IMR-90 (cell line): ENCODE measurements at regions not wholly inside any gene's neighbourhood (a gene's known extent, or its start where the extent isn't known, plus 50 kb on each side); places are given as distances from the start of the nearest gene placed in this dataset.

Experiments used
- ATAC-seq: fragments of 200-7000 bp; cut with Tn5 transposase; 2 replicates; pipeline ENCODE4 v1.9.1; 2020; ENCODE audit warnings: low read depth, mild to moderate bottlenecking, moderate library complexity
- BruUV-seq: library from RNA; stranded (reverse); fragments of 400-500 nt; replicated peaks from 2 replicates; lab custom pipeline; 2021; lab: Mats Ljungman, UMichigan
- CTCF ChIA-PET: fragments of 300-600 bp; formaldehyde crosslinking; extraction: SDS; loops from one replicate; lab custom pipeline; 2021; ENCODE audit warnings: antibody characterized with exemption; lab: Yijun Ruan, JAX
- POLR2A ChIA-PET: fragments of 300-600 bp; sonication (Branson Sonifier 250); formaldehyde crosslinking; loops from one replicate; lab custom pipeline; 2022; ENCODE audit warnings: antibody characterized with exemption; ENCODE audit not compliant: unreplicated experiment; lab: Charles Lee
- DNase-seq: peaks from one replicate; pipeline ENCODE4 v3.0.0; 2013
- H2AFZ ChIP-seq: replicated peaks from 2 replicates; pipeline ENCODE3; 2013; ENCODE audit warnings: low read length, mild to moderate bottlenecking; ENCODE audit not compliant: poor library complexity
- H2AK5ac ChIP-seq: 2 replicates; pipeline ENCODE4 v1.6.1; 2013; ENCODE audit warnings: low read depth, low read length, inconsistent platforms
- H2AK9ac ChIP-seq: replicated peaks from 2 replicates; pipeline ENCODE3; 2013; ENCODE audit warnings: mild to moderate bottlenecking, low read depth, low read length, moderate library complexity; ENCODE audit not compliant: poor library complexity
- H2BK120ac ChIP-seq: 2 replicates; pipeline ENCODE4 v1.6.1; 2013; ENCODE audit warnings: low read depth, low read length, inconsistent platforms
- H2BK15ac ChIP-seq: 3 replicates; pipeline ENCODE4 v1.6.1; 2013; ENCODE audit warnings: low read depth, low read length, inconsistent platforms
- H2BK20ac ChIP-seq: 2 replicates; pipeline ENCODE4 v1.6.1; 2013; ENCODE audit warnings: low read depth, mild to moderate bottlenecking, inconsistent platforms, low read length, moderate library complexity
- H2BK5ac ChIP-seq: 2 replicates; pipeline ENCODE4 v1.6.1; 2013; ENCODE audit warnings: mild to moderate bottlenecking, low read depth, low read length, inconsistent platforms; ENCODE audit not compliant: poor library complexity, severe bottlenecking
- H3K14ac ChIP-seq: replicated peaks from 2 replicates; pipeline ENCODE4 v1.6.1; 2013; ENCODE audit warnings: low read depth, low read length, inconsistent platforms
- H3K18ac ChIP-seq: 2 replicates; pipeline ENCODE4 v1.6.1; 2013; ENCODE audit warnings: low read depth, low read length, control low read depth
- H3K23ac ChIP-seq: 2 replicates; pipeline ENCODE4 v1.6.1; 2013; ENCODE audit warnings: low read depth, low read length, inconsistent platforms
- H3K27ac ChIP-seq: 2 replicates; pipeline ENCODE4 v1.5.1; 2013; ENCODE audit warnings: mild to moderate bottlenecking, control low read depth, low read length; ENCODE audit not compliant: insufficient read depth
- H3K27me3 ChIP-seq: 2 replicates; pipeline ENCODE4 v1.6.1; 2013; ENCODE audit warnings: low read length; ENCODE audit not compliant: control insufficient read depth, insufficient read depth
- H3K36me3 ChIP-seq: 2 replicates; pipeline ENCODE4 v1.6.1; 2013; ENCODE audit warnings: low read length, mixed read lengths; ENCODE audit not compliant: control insufficient read depth, insufficient read depth
- H3K4ac ChIP-seq: 2 replicates; pipeline ENCODE4 v1.6.1; 2013; ENCODE audit warnings: low read depth, low read length, inconsistent platforms
- H3K4me1 ChIP-seq: 2 replicates; pipeline ENCODE4 v1.6.1; 2013; ENCODE audit warnings: low read length, mixed read lengths; ENCODE audit not compliant: control insufficient read depth, insufficient read depth
- H3K4me2 ChIP-seq: 2 replicates; pipeline ENCODE4 v1.6.1; 2013; ENCODE audit warnings: low read depth, mild to moderate bottlenecking, control low read depth, low read length, moderate library complexity
- H3K4me3 ChIP-seq: 2 replicates; pipeline ENCODE4 v1.5.1; 2013; ENCODE audit warnings: low read depth, mild to moderate bottlenecking, control low read depth, low read length, moderate library complexity; ENCODE audit not compliant: insufficient read depth
- H3K56ac ChIP-seq: 2 replicates; pipeline ENCODE4 v1.6.1; 2013; ENCODE audit warnings: low read length, inconsistent platforms; ENCODE audit not compliant: insufficient read depth; ENCODE audit errors: extremely low read depth
- H3K79me1 ChIP-seq, 2 experiments: 2 replicates each; pipeline ENCODE4 v1.6.1; 2013; ENCODE audit warnings: low read length in 2 of 2, inconsistent platforms in 1 of 2, low read depth in 1 of 2
- H3K9ac ChIP-seq: 2 replicates; pipeline ENCODE4 v1.6.1; 2013; ENCODE audit warnings: low read depth, low read length, control low read depth
- H3K9me1 ChIP-seq: 2 replicates; pipeline ENCODE4 v1.6.1; 2013; ENCODE audit warnings: low read length, inconsistent platforms; ENCODE audit not compliant: insufficient read depth
- H3K9me3 ChIP-seq: 2 replicates; pipeline ENCODE4 v1.6.1; 2013; ENCODE audit warnings: low read length; ENCODE audit not compliant: control insufficient read depth, insufficient read depth
- H4K20me1 ChIP-seq: 2 replicates; pipeline ENCODE4 v1.6.1; 2013; ENCODE audit warnings: low read length, inconsistent platforms; ENCODE audit not compliant: insufficient read depth
- H4K5ac ChIP-seq: 2 replicates; pipeline ENCODE4 v1.6.1; 2013; ENCODE audit warnings: mild to moderate bottlenecking, low read depth, low read length, control low read depth
- H4K8ac ChIP-seq, 2 experiments: 2 replicates each; pipeline ENCODE4 v1.6.1; 2013; ENCODE audit warnings: low read depth in 2 of 2, low read length in 2 of 2, control low read depth in 1 of 2, inconsistent platforms in 1 of 2
- H4K91ac ChIP-seq: 2 replicates; pipeline ENCODE4 v1.6.1; 2013; ENCODE audit warnings: low read depth, low read length, inconsistent platforms; ENCODE audit not compliant: insufficient read depth
- BHLHE40 ChIP-seq: fragments of 150-350 bp; IDR thresholded peaks from 2 replicates; pipeline ENCODE4 v1.6.1; 2016; ENCODE audit warnings: mild to moderate bottlenecking, low read depth, low read length
- CHD1 ChIP-seq: IDR thresholded peaks from 2 replicates; pipeline ENCODE4 v1.6.1; 2012; ENCODE audit warnings: low read depth, low read length, improper control_type of control experiment
- FOS ChIP-seq: fragments of 150-350 bp; IDR thresholded peaks from 2 replicates; pipeline ENCODE4 v1.6.1; 2016; ENCODE audit warnings: low read depth, low read length
- MAZ ChIP-seq: IDR thresholded peaks from 2 replicates; pipeline ENCODE4 v1.6.1; 2012; ENCODE audit warnings: low read depth, mild to moderate bottlenecking, low read length, improper control_type of control experiment, moderate library complexity, borderline replicate concordance
- MXI1 ChIP-seq: IDR thresholded peaks from 2 replicates; pipeline ENCODE4 v1.6.1; 2012; ENCODE audit warnings: low read depth, mild to moderate bottlenecking, low read length, moderate library complexity, borderline replicate concordance
- NFE2L2 ChIP-seq: fragments of 150-350 bp; IDR thresholded peaks from 2 replicates; pipeline ENCODE4 v1.6.1; 2016; ENCODE audit warnings: low read depth, mild to moderate bottlenecking, low read length
- POLR2A ChIP-seq: IDR thresholded peaks from 2 replicates; pipeline ENCODE4 v1.6.1; 2012; ENCODE audit warnings: mild to moderate bottlenecking, low read depth, low read length
- WGBS, 2 experiments: methylation state at CpG; one replicate each; pipeline versions ENCODE4 v1.1.5 to v1.1.7; 2013; ENCODE audit warnings: missing lambda C conversion rate in 2 of 2; ENCODE audit not compliant: insufficient read length in 1 of 2; ENCODE audit errors: extremely low coverage in 2 of 2; 5-methylcytosine and 5-hydroxymethylcytosine counted together
- dilution Hi-C: fragments of 300-500 bp; cut with HindIII; formaldehyde crosslinking; loops from one replicate; pipeline ENCODE4 v1.14.3; 2018; ENCODE audit warnings: low sequenced_read_pairs; ENCODE audit not compliant: unreplicated experiment
- in situ Hi-C: fragments of 300-500 bp; cut with MboI; formaldehyde crosslinking; loops from 3 replicates; pipeline ENCODE4 v1.14.3; 2019; ENCODE audit warnings: low sequenced_read_pairs, inconsistent platforms, mixed read lengths
- intact Hi-C: fragments of 100-400 bp; cut with micrococcal nuclease; formaldehyde crosslinking; loops from 2 replicates; pipeline ENCODE4 v1.10.0; 2022
- TF ChIP-seq, protein P1 (sequence below): fragments of 150-350 bp; IDR thresholded peaks from 2 replicates; pipeline ENCODE4 v1.6.1; 2017; ENCODE audit warnings: mild to moderate bottlenecking, antibody characterized with exemption, low read length, low read depth

DNA sequence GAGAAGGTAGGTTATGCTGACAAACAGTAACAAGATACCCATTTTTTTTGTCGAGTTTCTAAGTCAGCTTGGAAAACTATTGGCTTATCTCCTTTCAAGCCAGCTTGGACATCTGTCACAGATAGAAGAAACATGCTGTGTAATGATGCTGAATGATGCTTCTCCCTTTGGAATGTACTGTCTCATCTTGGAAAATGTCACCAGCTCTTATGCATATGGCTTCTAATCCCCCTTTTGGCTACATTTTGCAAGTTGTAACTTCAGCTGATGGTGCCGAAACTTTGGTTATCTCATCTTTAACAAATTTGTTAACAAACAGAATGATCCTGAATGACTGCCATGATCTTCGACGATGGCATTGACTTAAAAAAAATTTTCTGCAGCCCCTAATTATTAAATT, 68.8 kb upstream of the ST6GALNAC3 start:
- peak overlapping the region; percentile 40; the same call in 1 of the 2 replicates for H2BK120ac ChIP-seq
- no peak overlapping the region for H3K27ac ChIP-seq
- H3K9me1 ChIP-seq: no peaks in the 10 kb centered on the region
- dilution Hi-C loops: no loop called here
- no peak for ATAC-seq
- peak overlapping the region; percentile 17; the same call in 1 of the 2 replicates for H4K5ac ChIP-seq
- H3K36me3 ChIP-seq: no peaks in the 10 kb centered on the region
- no peak overlapping the region for H2AFZ ChIP-seq
- H3K79me1 ChIP-seq: no peaks in the 10 kb centered on the region
- H3K27me3 ChIP-seq: no peaks in the 10 kb centered on the region
- no peak overlapping the region for H3K4ac ChIP-seq
- POLR2A ChIA-PET: no interaction called here
- no peak overlapping the region for H2BK5ac ChIP-seq
- intact Hi-C loops: loop anchor here (1.0 kb wide), 2 partner anchors 19 to 69 kb away; partner anchors contain the start of gene ST6GALNAC3
- H3K56ac ChIP-seq: no peak overlapping the region
- WGBS, 2 experiments: no CpG with 5 or more reads among the region's 4 CpGs
- peaks cover 11% of the 10 kb centered on the region for H3K4me1 ChIP-seq
- no peak overlapping the region for H4K8ac ChIP-seq
- H3K4me2 ChIP-seq: no peak overlapping the region; the same call in 1 of the 2 replicates
- H2AK5ac ChIP-seq: no peak overlapping the region
- H3K14ac ChIP-seq: no peak overlapping the region
- H4K91ac ChIP-seq: no peak overlapping the region
- no peak overlapping the region for H3K23ac ChIP-seq
- no peak for DNase-seq
- H3K9me3 ChIP-seq: no peaks in the 10 kb centered on the region
- peak overlapping the region; percentile 89; the same call in 1 of the 2 replicates for H3K18ac ChIP-seq
- no peaks in the 10 kb centered on the region for H4K20me1 ChIP-seq
- in situ Hi-C loops: no loop called here
- no TSS peak for BruUV-seq
- no peak overlapping the region for H3K4me3 ChIP-seq
- no peak overlapping the region for H2AK9ac ChIP-seq
- H3K9ac ChIP-seq: no peak overlapping the region
- CTCF ChIA-PET: interaction anchor here (1.2 kb wide), 1 partner anchor 10 kb away, joined by 4 read pairs; no protein-coding TSS in a partner anchor
- H2BK15ac ChIP-seq: no peak overlapping the region
- TF ChIP-seq BHLHE40 (no peak), POLR2A (no peak), CHD1 (no peak), MAZ (no peak), FOS (no peak), MXI1 (no peak), NFE2L2 (no peak)
- TF ChIP-seq, protein P1, sequence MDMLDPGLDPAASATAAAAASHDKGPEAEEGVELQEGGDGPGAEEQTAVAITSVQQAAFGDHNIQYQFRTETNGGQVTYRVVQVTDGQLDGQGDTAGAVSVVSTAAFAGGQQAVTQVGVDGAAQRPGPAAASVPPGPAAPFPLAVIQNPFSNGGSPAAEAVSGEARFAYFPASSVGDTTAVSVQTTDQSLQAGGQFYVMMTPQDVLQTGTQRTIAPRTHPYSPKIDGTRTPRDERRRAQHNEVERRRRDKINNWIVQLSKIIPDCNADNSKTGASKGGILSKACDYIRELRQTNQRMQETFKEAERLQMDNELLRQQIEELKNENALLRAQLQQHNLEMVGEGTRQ: no peak
- H2BK20ac ChIP-seq: peak overlapping the region; percentile 51; the same call in 1 of the 2 replicates
